ENCODE measurements at regions not wholly inside any gene's neighbourhood (a gene's known extent, or its start where the extent isn't known, plus 50 kb on each side); places are given as distances from the start of the nearest gene placed in this dataset.

- TF ChIP-seq HMGXB4 (CRISPR knock-in tag; IDR thresholded peaks at IDR 0.05; ENCODE audit: borderline replicate concordance in 1 of 2, low read depth in 1 of 2) (no peak), NFYC (CRISPR knock-in tag; IDR thresholded peaks at IDR 0.05) (no peak), AFF4 (CRISPR knock-in tag; IDR thresholded peaks at IDR 0.05) (no peak), POGK (CRISPR knock-in tag; conservative IDR thresholded peaks at IDR 0.05) (no peak), ZNF138 (CRISPR knock-in tag; IDR thresholded peaks at IDR 0.05; ENCODE audit: low read depth) (no peak), IRF1 (CRISPR knock-in tag; IDR thresholded peaks at IDR 0.05; ENCODE audit: low read depth) (no peak), ZNF230 (CRISPR knock-in tag; IDR thresholded peaks at IDR 0.05) (no peak), ATF4 (CRISPR knock-in tag; IDR thresholded peaks at IDR 0.05) (no peak), ZFP62 (CRISPR knock-in tag; IDR thresholded peaks at IDR 0.05) (no peak), ZNF580 (CRISPR knock-in tag; IDR thresholded peaks at IDR 0.05; ENCODE audit: borderline replicate concordance, low read depth) (no peak), ATF3 (CRISPR knock-in tag; IDR thresholded peaks at IDR 0.05) (no peak), DDIT3 (CRISPR knock-in tag; IDR thresholded peaks at IDR 0.05) (no peak), CCDC6 (CRISPR knock-in tag; IDR thresholded peaks at IDR 0.05) (no peak), PPARG (CRISPR knock-in tag; conservative IDR thresholded peaks at IDR 0.05) (no peak), ZNF468 (CRISPR knock-in tag; IDR thresholded peaks at IDR 0.05) (no peak), TFDP1 (CRISPR knock-in tag; IDR thresholded peaks at IDR 0.05; ENCODE audit: borderline replicate concordance) (no peak), PHF20 (CRISPR knock-in tag; IDR thresholded peaks at IDR 0.05) (peak; percentile 21; the same call in 1 of the 2 replicates)
These were observed 239.7 kb downstream of the CTTN start (continued) for GRCh38 chr11:70637949-70638583.
